ENCODE measurements at regions not wholly inside any gene's neighbourhood (a gene's known extent, or its start where the extent isn't known, plus 50 kb on each side); places are given as distances from the start of the nearest gene placed in this dataset.

GRCh38 chr3:117846238-117846637 lies 1136.7 kb downstream of the TUSC7 start:
- TF ChIP-seq REST (IDR thresholded peaks at IDR 0.05; ENCODE audit: insufficient read depth in 1 of 2, low read depth in 2 of 2, low read length in 2 of 2) (no peak), SIN3A (IDR thresholded peaks at IDR 0.05; ENCODE audit: borderline replicate concordance, insufficient read depth, low read length) (no peak), TAF1 (IDR thresholded peaks at IDR 0.05; ENCODE audit: borderline replicate concordance, insufficient read depth, low read length) (no peak), FOXP2 (optimal IDR thresholded peaks at IDR 0.05; ENCODE audit: borderline replicate concordance, extremely low read depth, extremely low read length, insufficient read depth) (no peak), POLR2AphosphoS5 (IDR thresholded peaks at IDR 0.05; ENCODE audit: low read depth, low read length) (no peak)

GRCh38 chr3:117848606-117849005 lies 1139.0 kb downstream of the TUSC7 start:
- TF ChIP-seq SIN3A (IDR thresholded peaks at IDR 0.05; ENCODE audit: borderline replicate concordance, insufficient read depth, low read length) (no peak), FOXP2 (optimal IDR thresholded peaks at IDR 0.05; ENCODE audit: borderline replicate concordance, extremely low read depth, extremely low read length, insufficient read depth) (no peak), TAF1 (IDR thresholded peaks at IDR 0.05; ENCODE audit: borderline replicate concordance, insufficient read depth, low read length) (no peak), REST (IDR thresholded peaks at IDR 0.05; ENCODE audit: insufficient read depth in 1 of 2, low read depth in 2 of 2, low read length in 2 of 2) (no peak), POLR2AphosphoS5 (IDR thresholded peaks at IDR 0.05; ENCODE audit: low read depth, low read length) (no peak)

GRCh38 chr3:117853923-117854668 lies 1144.5 kb downstream of the TUSC7 start:
- TF ChIP-seq FOXP2 (optimal IDR thresholded peaks at IDR 0.05; ENCODE audit: borderline replicate concordance, extremely low read depth, extremely low read length, insufficient read depth) = no peak
- TF ChIP-seq SIN3A (IDR thresholded peaks at IDR 0.05; ENCODE audit: borderline replicate concordance, insufficient read depth, low read length) = no peak
- TF ChIP-seq REST (IDR thresholded peaks at IDR 0.05; ENCODE audit: insufficient read depth in 1 of 2, low read depth in 2 of 2, low read length in 2 of 2) = no peak

DNA sequence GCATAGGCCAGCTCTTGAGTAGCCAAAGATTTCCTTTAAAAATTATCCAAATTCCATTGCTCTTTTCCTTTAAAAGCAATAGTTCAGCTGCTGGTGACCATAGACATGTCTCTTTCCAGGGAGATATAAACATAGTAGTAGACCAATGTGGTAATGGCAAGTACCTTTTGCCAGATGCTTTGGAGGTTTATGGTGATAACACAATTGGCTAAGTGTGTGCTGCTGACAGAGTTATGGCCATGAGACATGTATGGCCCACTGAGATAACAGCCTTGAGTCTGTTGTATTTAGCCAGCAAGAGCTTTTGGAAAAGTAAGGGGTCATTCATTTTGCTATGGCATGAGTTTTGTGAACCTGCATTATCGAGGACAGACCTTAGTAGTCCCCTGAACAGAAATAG lies 1146.8 kb downstream of the TUSC7 start:
- TF ChIP-seq FOXP2 (optimal IDR thresholded peaks at IDR 0.05; ENCODE audit: borderline replicate concordance, extremely low read depth, extremely low read length, insufficient read depth) (no peak), REST (IDR thresholded peaks at IDR 0.05; ENCODE audit: insufficient read depth in 1 of 2, low read depth in 2 of 2, low read length in 2 of 2) (no peak), TAF1 (IDR thresholded peaks at IDR 0.05; ENCODE audit: borderline replicate concordance, insufficient read depth, low read length) (no peak), POLR2AphosphoS5 (IDR thresholded peaks at IDR 0.05; ENCODE audit: low read depth, low read length) (no peak), SIN3A (IDR thresholded peaks at IDR 0.05; ENCODE audit: borderline replicate concordance, insufficient read depth, low read length) (no peak)

Data from PFSK-1 (cell line).